Body of pancreas (tissue), 4 donors: ENCODE measurements at regions not wholly inside any gene's neighbourhood (a gene's known extent, or its start where the extent isn't known, plus 50 kb on each side); places are given as distances from the start of the nearest gene placed in this dataset.

Experiments used
- ATAC-seq: fragments of 150-250 bp; one replicate; pipeline ENCODE4 v1.9.1; 2016
- DNase-seq, 4 donors: peaks; one replicate each; pipeline ENCODE4 v3.0.0-alpha.2; 2019
- H3K27ac ChIP-seq, 4 donors: fragments of 200-600 bp; sonication (generic); 1 replicate in 3 of 4; 2 replicates in 1 of 4; pipeline versions ENCODE4 v1.5.1 to v1.6.1; 2016 to 2019; ENCODE audit warnings: mild to moderate bottlenecking in 1 of 4, mixed read lengths in 1 of 4, moderate library complexity in 1 of 4
- H3K27me3 ChIP-seq, 2 donors: fragments of 200-600 bp; sonication (generic); one replicate each; pipeline ENCODE4 v1.6.0; 2016; ENCODE audit warnings: mild to moderate bottlenecking in 1 of 2
- H3K36me3 ChIP-seq, 2 donors: fragments of 200-600 bp; sonication (generic); replicated peaks in 1 of 2; 2 replicates each; pipeline ENCODE4 v1.5.1; 2016; ENCODE audit warnings: low read depth in 2 of 2; ENCODE audit not compliant: insufficient read depth in 1 of 2
- H3K4me1 ChIP-seq: fragments of 200-600 bp; sonication (generic); one replicate; pipeline ENCODE4 v1.6.0; 2016
- H3K4me3 ChIP-seq, 2 donors: fragments of 200-600 bp; sonication (generic); 1 replicate in 1 of 2; 2 replicates in 1 of 2; pipeline ENCODE4 v1.5.1; 2016 to 2019
- H3K9me3 ChIP-seq, 3 donors: fragments of 200-600 bp; sonication (generic); 1 replicate in 2 of 3; 2 replicates in 1 of 3; pipeline ENCODE4 v1.5.1; 2016
- CTCF ChIP-seq, 7 experiments: fragments of 450-650 bp in 4 of 7; fragments of 200-600 bp in 3 of 7; sonication (generic) in 3 of 7; IDR thresholded peaks; one replicate each; pipeline ENCODE4 v1.5.1; 2016 to 2019; ENCODE audit warnings: antibody characterized with exemption in 7 of 7
- POLR2A ChIP-seq, 3 donors: fragments of 450-650 bp; IDR thresholded peaks; one replicate each; pipeline ENCODE4 v1.6.1; 2016; ENCODE audit warnings: antibody characterized with exemption in 3 of 3, mild to moderate bottlenecking in 2 of 3
- WGBS, 2 donors: methylation state at CpG; one replicate each; pipeline ENCODE4 v1.1.5; 2017; 5-methylcytosine and 5-hydroxymethylcytosine counted together
- intact Hi-C: fragments of 100-400 bp; cut with DNase I; formaldehyde crosslinking; loops from one replicate; pipeline ENCODE4 v1.15.1; 2023

- Histone ChIP-seq H3K4me1 (no peaks in the 10 kb centered on the region), H3K36me3 (no peaks in the 10 kb centered on the region), H3K27me3 (no peaks in the 10 kb centered on the region), H3K4me3 (no peak overlapping the region), H3K9me3 (no peaks in the 10 kb centered on the region), H3K27ac (no peak overlapping the region)
- TF ChIP-seq POLR2A (IDR thresholded peaks at IDR 0.05) (no peak), CTCF (IDR thresholded peaks at IDR 0.05) (no peak)
- no peak for ATAC-seq
- no peak for DNase-seq
- intact Hi-C loops, result no loop called here
- WGBS, 2 donors, result 81% methylated on average over 2 of the region's 2 CpGs
Measured at GRCh38 chr9:85130260-85130659, 460.7 kb downstream of the NTRK2 start.

DNA sequence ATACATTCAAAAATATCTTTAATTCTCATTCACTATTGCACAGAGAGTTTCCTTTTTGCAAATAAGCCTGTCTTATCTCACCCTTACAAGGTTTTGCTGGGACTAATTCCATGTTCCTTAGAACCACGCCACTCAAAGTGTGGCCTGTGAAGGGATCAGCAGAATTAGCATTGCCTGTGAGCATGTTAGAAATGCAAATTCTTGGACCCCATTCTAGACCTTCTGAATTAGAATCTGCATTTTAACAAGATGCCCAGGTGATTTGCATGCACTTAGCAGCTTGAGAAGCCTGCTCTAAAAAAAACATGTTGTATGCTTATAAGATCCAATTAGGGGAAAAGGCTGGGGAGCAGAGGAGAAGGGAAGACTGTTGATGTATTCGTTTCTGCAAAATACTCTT is 460.0 kb downstream of the NTRK2 start:
- WGBS, 2 donors, result 40 to 58% methylated on average over 2 of the region's 2 CpGs
- H3K9me3 ChIP-seq, result no peaks in the 10 kb centered on the region
- no peak for TF ChIP-seq POLR2A (IDR thresholded peaks at IDR 0.05)
- no peak for TF ChIP-seq CTCF (IDR thresholded peaks at IDR 0.05)
- H3K36me3 ChIP-seq, result no peaks in the 10 kb centered on the region
- no peaks in the 10 kb centered on the region for H3K4me1 ChIP-seq
- H3K27ac ChIP-seq, result no peak overlapping the region
- intact Hi-C loops, result no loop called here
- no peak for ATAC-seq
- no peak for DNase-seq
- H3K4me3 ChIP-seq, result no peak overlapping the region
- H3K27me3 ChIP-seq, result no peaks in the 10 kb centered on the region

GRCh38 chr9:85118990-85119755 is 449.6 kb downstream of the NTRK2 start:
- H3K27ac ChIP-seq, result no peak overlapping the region

DNA sequence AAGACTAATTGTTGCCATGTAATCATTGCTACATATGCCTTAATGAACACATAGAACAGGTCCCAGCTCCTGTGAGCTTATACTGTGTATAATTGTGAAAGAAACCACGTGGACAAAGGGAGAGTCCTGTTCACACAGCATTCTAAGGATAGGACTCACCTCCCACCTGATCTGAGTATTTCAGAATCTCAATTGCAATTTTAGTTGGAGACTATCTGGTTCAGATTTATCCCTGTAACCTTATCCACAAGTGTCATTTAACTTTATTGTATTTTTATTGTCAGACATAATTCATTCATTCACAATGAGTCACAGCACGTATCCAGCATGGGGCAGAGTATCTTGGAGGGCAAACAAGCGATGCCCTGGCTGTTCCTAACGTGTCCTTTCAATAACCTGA is 448.3 kb downstream of the NTRK2 start:
- no peak for ATAC-seq
- no peaks in the 10 kb centered on the region for H3K4me1 ChIP-seq
- H3K27me3 ChIP-seq, result peaks cover 0 to 5% of the 10 kb centered on the region in 2 donors
- H3K27ac ChIP-seq, result no peak overlapping the region
- 66 to 71% methylated on average over 4 of the region's 4 CpGs for whole genome bisulfite sequencing, 2 donors
- H3K36me3 ChIP-seq, result no peaks in the 10 kb centered on the region
- H3K4me3 ChIP-seq, result no peak overlapping the region
- intact Hi-C loops, result no loop called here
- no peak for DNase-seq
- TF ChIP-seq CTCF (IDR thresholded peaks at IDR 0.05), result no peak
- no peak for TF ChIP-seq POLR2A (IDR thresholded peaks at IDR 0.05)
- H3K9me3 ChIP-seq, result no peaks in the 10 kb centered on the region

More at GRCh38 chr9:85118990-85119755, 449.6 kb downstream of the NTRK2 start:
- Histone ChIP-seq H3K27me3 (peaks cover 0 to 5% of the 10 kb centered on the region in 2 donors), H3K36me3 (no peaks in the 10 kb centered on the region), H3K4me3 (no peak overlapping the region), H3K4me1 (no peaks in the 10 kb centered on the region), H3K9me3 (no peaks in the 10 kb centered on the region)
- no peak for ATAC-seq
- intact Hi-C loops, result no loop called here
- TF ChIP-seq CTCF (IDR thresholded peaks at IDR 0.05) (no peak), POLR2A (IDR thresholded peaks at IDR 0.05) (no peak)
- 74 to 81% methylated on average over 1 of the region's 1 CpG for WGBS, 2 donors
- no peak for DNase-seq

- ATAC-seq (no peak), DNase-seq (no peak)
- Histone ChIP-seq H3K36me3 (no peaks in the 10 kb centered on the region), H3K27me3 (peaks cover 0 to 5% of the 10 kb centered on the region in 2 donors), H3K27ac (no peak overlapping the region), H3K9me3 (no peaks in the 10 kb centered on the region), H3K4me3 (no peak overlapping the region), H3K4me1 (no peaks in the 10 kb centered on the region)
- intact Hi-C loops, result no loop called here
- no peak for TF ChIP-seq POLR2A (IDR thresholded peaks at IDR 0.05)
- TF ChIP-seq CTCF (IDR thresholded peaks at IDR 0.05), result no peak
- WGBS, 2 donors, result 71 to 77% methylated on average over 2 of the region's 2 CpGs
Measured at GRCh38 chr9:85115473-85115872, 445.9 kb downstream of the NTRK2 start.
